SK-N-SH (cell line): ENCODE measurements at regions not wholly inside any gene's neighbourhood (a gene's known extent, or its start where the extent isn't known, plus 50 kb on each side); places are given as distances from the start of the nearest gene placed in this dataset.

Source experiments
- CTCF ChIA-PET: fragments of 300-600, 350-600 bp; formaldehyde crosslinking; extraction: SDS; loops from one replicate; lab custom pipeline; 2021; lab: Yijun Ruan, JAX
- POLR2A ChIA-PET: fragments of 350-600 bp; sonication (Branson Sonifier 250); formaldehyde crosslinking; extraction: SDS; loops from one replicate; lab custom pipeline; 2020; ENCODE audit warnings: antibody characterized with exemption, inconsistent platforms; lab: Yijun Ruan, JAX
- DNase-seq: peaks from one replicate; pipeline ENCODE4 v3.0.0; 2012
- H2AFZ ChIP-seq: fragments of 200-600 bp; sonication (generic); 2 replicates; pipeline ENCODE4 v1.8.1; 2016; ENCODE audit warnings: antibody characterized with exemption, mild to moderate bottlenecking, low read depth
- H3F3A ChIP-seq: fragments of 200-600 bp; sonication (generic); replicated peaks from 2 replicates; pipeline ENCODE3; 2016; ENCODE audit warnings: antibody characterized with exemption, mild to moderate bottlenecking; ENCODE audit not compliant: insufficient read depth
- H3K27ac ChIP-seq, 2 experiments: fragments of 200-500 bp in 1 of 2; fragments of 200-600 bp in 1 of 2; sonication (Bioruptor generic) in 1 of 2; sonication (generic), shearing (Covaris generic) in 1 of 2; 2 replicates each; pipeline versions ENCODE4 v1.5.1 to v1.6.1; 2014 to 2016; ENCODE audit warnings: low read depth in 2 of 2, inconsistent platforms in 1 of 2, low read length in 1 of 2, mild to moderate bottlenecking in 1 of 2, mixed read lengths in 1 of 2
- H3K27me3 ChIP-seq: fragments of 200-600 bp; sonication (generic), shearing (Covaris generic); 2 replicates; pipeline ENCODE4 v1.6.1; 2016; ENCODE audit warnings: mixed run types; ENCODE audit not compliant: insufficient read depth
- H3K36me3 ChIP-seq, 2 experiments: fragments of 200-500 bp in 1 of 2; fragments of 200-600 bp in 1 of 2; sonication (Bioruptor generic) in 1 of 2; sonication (generic) in 1 of 2; replicated peaks in 1 of 2; 2 replicates each; pipeline versions ENCODE3 to v1.5.1; 2014 to 2016; ENCODE audit warnings: low read length in 1 of 2, mild to moderate bottlenecking in 1 of 2; ENCODE audit not compliant: insufficient read depth in 2 of 2, control insufficient read depth in 1 of 2
- H3K4me1 ChIP-seq, 2 experiments: fragments of 200-500 bp in 1 of 2; fragments of 200-600 bp in 1 of 2; sonication (Bioruptor generic) in 1 of 2; sonication (generic), shearing (Covaris generic) in 1 of 2; 2 replicates each; pipeline versions ENCODE4 v1.5.1 to v1.6.1; 2014 to 2016; ENCODE audit warnings: low read depth in 1 of 2, low read length in 1 of 2, mixed run types in 1 of 2; ENCODE audit not compliant: insufficient read depth in 2 of 2, control insufficient read depth in 1 of 2
- H3K4me2 ChIP-seq: fragments of 200-600 bp; sonication (generic), shearing (Covaris generic); 2 replicates; pipeline ENCODE4 v1.6.1; 2017; ENCODE audit warnings: mixed run types
- H3K4me3 ChIP-seq, 2 experiments: fragments of 200-500 bp in 1 of 2; fragments of 200-600 bp in 1 of 2; sonication (Bioruptor generic) in 1 of 2; sonication (generic), shearing (Covaris generic) in 1 of 2; 2 replicates each; pipeline versions ENCODE4 v1.5.1 to v1.8.1; 2014 to 2016; ENCODE audit warnings: low read depth in 2 of 2, inconsistent platforms in 1 of 2, low read length in 1 of 2, mild to moderate bottlenecking in 1 of 2, mixed read lengths in 1 of 2, moderate library complexity in 1 of 2
- H3K79me2 ChIP-seq: fragments of 200-600 bp; sonication (generic); 2 replicates; pipeline ENCODE4 v1.8.1; 2017; ENCODE audit warnings: mild to moderate bottlenecking; ENCODE audit not compliant: insufficient read depth
- H3K9ac ChIP-seq: fragments of 200-600 bp; sonication (generic); 2 replicates; pipeline ENCODE4 v1.6.1; 2017; ENCODE audit warnings: mixed run types
- H3K9me2 ChIP-seq: fragments of 200-600 bp; sonication (generic); 2 replicates; pipeline ENCODE4 v1.6.1; 2017; ENCODE audit warnings: mixed run types
- H3K9me3 ChIP-seq: fragments of 200-600 bp; sonication (generic); 2 replicates; pipeline ENCODE4 v1.6.1; 2017; ENCODE audit warnings: mixed run types, mild to moderate bottlenecking, moderate library complexity
- H4K20me1 ChIP-seq: fragments of 200-600 bp; sonication (generic); 2 replicates; pipeline ENCODE4 v1.6.1; 2017; ENCODE audit warnings: mild to moderate bottlenecking, mixed run types; ENCODE audit not compliant: insufficient read depth
- CHD2 ChIP-seq: fragments of 150-350 bp; IDR thresholded peaks from 2 replicates; pipeline ENCODE4 v1.6.1; 2018; ENCODE audit warnings: low read length; ENCODE audit not compliant: partially characterized antibody
- CTCF ChIP-seq: fragments of 200-600 bp; sonication (generic); IDR thresholded peaks from 2 replicates; pipeline ENCODE4 v1.6.1; 2017; ENCODE audit warnings: antibody characterized with exemption, mild to moderate bottlenecking, moderate library complexity
- FOXM1 ChIP-seq: IDR thresholded peaks from 2 replicates; pipeline ENCODE4 v1.4.0; 2012; ENCODE audit warnings: low read depth, mild to moderate bottlenecking
- GABPA ChIP-seq: IDR thresholded peaks from 2 replicates; pipeline ENCODE4 v1.4.0; 2012; ENCODE audit warnings: low read depth, mild to moderate bottlenecking
- GATA2 ChIP-seq: sonication (generic); formaldehyde crosslinking; IDR thresholded peaks from 2 replicates; pipeline ENCODE4 v1.5.0; 2020; ENCODE audit warnings: mild to moderate bottlenecking, missing genetic modification reagents
- MAX ChIP-seq: IDR thresholded peaks from 2 replicates; pipeline ENCODE4 v1.4.0; 2012; ENCODE audit warnings: low read depth
- MEF2A ChIP-seq: IDR thresholded peaks from 2 replicates; pipeline ENCODE4 v1.4.0; 2012; ENCODE audit warnings: low read depth, borderline replicate concordance
- MXI1 ChIP-seq: IDR thresholded peaks from 2 replicates; pipeline ENCODE4 v1.6.1; 2012; ENCODE audit warnings: mild to moderate bottlenecking, low read depth, low read length, improper control_type of control experiment
- RAD21 ChIP-seq: IDR thresholded peaks from 2 replicates; pipeline ENCODE4 v1.6.1; 2012; ENCODE audit warnings: mild to moderate bottlenecking, low read length
- REST ChIP-seq: IDR thresholded peaks from 2 replicates; pipeline ENCODE4 v1.6.1; 2012; ENCODE audit warnings: mild to moderate bottlenecking, low read depth, low read length, moderate library complexity
- RFX5 ChIP-seq: IDR thresholded peaks from 2 replicates; pipeline ENCODE4 v1.6.1; 2012; ENCODE audit warnings: mild to moderate bottlenecking, improper control_type of control experiment, low read length
- RXRA ChIP-seq: IDR thresholded peaks from 2 replicates; pipeline ENCODE4 v1.4.0; 2012; ENCODE audit warnings: low read depth, mild to moderate bottlenecking, borderline replicate concordance
- SMC3 ChIP-seq: IDR thresholded peaks from 2 replicates; pipeline ENCODE4 v1.6.1; 2012; ENCODE audit warnings: low read depth, low read length, improper control_type of control experiment
- TCF12 ChIP-seq: IDR thresholded peaks from 2 replicates; pipeline ENCODE4 v1.4.0; 2012
- WGBS: methylation state at CpG from one replicate; pipeline ENCODE4 v1.1.6; 2017; ENCODE audit warnings: low lambda C conversion rate; 5-methylcytosine and 5-hydroxymethylcytosine counted together

- Histone ChIP-seq H3K4me1 (no peaks in the 10 kb centered on the region), H3K9me2 (no peaks in the 10 kb centered on the region), H3K27ac (no peak overlapping the region), H3K9ac (no peak overlapping the region), H3F3A (no peaks in the 10 kb centered on the region), H2AFZ (no peak overlapping the region), H3K4me2 (no peak overlapping the region), H3K4me3 (no peak overlapping the region), H4K20me1 (no peaks in the 10 kb centered on the region), H3K9me3 (0 out of 2 replicates have a peak, but pooled peaks cover 4% of the 10 kb centered on the region), H3K36me3 (no peaks in the 10 kb centered on the region), H3K79me2 (no peaks in the 10 kb centered on the region), H3K27me3 (no peaks in the 10 kb centered on the region)
- no peak for TF ChIP-seq GABPA
- WGBS: 83% methylated on average over 3 of the region's 3 CpGs
- DNase-seq: no peak
- ChIA-PET CTCF (interaction anchor here (1.0 kb wide), 1 partner anchor 15 kb away, joined by 3 read pairs; no protein-coding TSS in a partner anchor), POLR2A (no interaction called here)
Observed at GRCh38 chr4:114200026-114200425, 220.6 kb upstream of the ARSJ start.

- Histone ChIP-seq H3K9ac (no peak overlapping the region), H3F3A (no peaks in the 10 kb centered on the region), H3K79me2 (no peaks in the 10 kb centered on the region), H3K9me3 (no peaks in the 10 kb centered on the region), H2AFZ (no peak overlapping the region), H3K36me3 (no peaks in the 10 kb centered on the region), H3K4me1 (no peaks in the 10 kb centered on the region), H3K27ac (no peak overlapping the region), H3K27me3 (no peaks in the 10 kb centered on the region), H3K4me2 (no peak overlapping the region), H4K20me1 (no peaks in the 10 kb centered on the region), H3K4me3 (no peak overlapping the region), H3K9me2 (no peaks in the 10 kb centered on the region)
- CTCF ChIA-PET: no interaction called here
- no peak for DNase-seq
- TF ChIP-seq RFX5 (no peak), FOXM1 (no peak)
- WGBS: 97% methylated on average over 1 of the region's 1 CpG
- POLR2A ChIA-PET: no interaction called here
Observed at GRCh38 chr4:114205261-114205660, 225.8 kb upstream of the ARSJ start.

GRCh38 chr4:114208574-114209151 is 229.2 kb upstream of the ARSJ start:
- Histone ChIP-seq H3F3A (no peaks in the 10 kb centered on the region), H4K20me1 (no peaks in the 10 kb centered on the region), H3K9me2 (no peaks in the 10 kb centered on the region), H3K4me3 (no peak overlapping the region), H3K4me1 (no peaks in the 10 kb centered on the region), H3K4me2 (no peak overlapping the region), H3K27me3 (no peaks in the 10 kb centered on the region), H3K9ac (no peak overlapping the region), H3K9me3 (no peaks in the 10 kb centered on the region), H3K27ac (no peak overlapping the region), H3K36me3 (no peaks in the 10 kb centered on the region), H2AFZ (peak overlapping the region; percentile 7; the same call in 1 of the 2 replicates), H3K79me2 (no peaks in the 10 kb centered on the region)
- ChIA-PET CTCF (no interaction called here), POLR2A (no interaction called here)
- TF ChIP-seq CTCF (peak; percentile 14; the same call in 1 of the 2 replicates), TCF12 (no peak), REST (no peak), MAX (no peak), MXI1 (no peak), CHD2 (no peak), RFX5 (no peak), RXRA (0 out of 2 replicates have a peak, but pooled peaks have one; percentile 12), RAD21 (no peak), FOXM1 (no peak), SMC3 (no peak), GATA2 (CRISPR knock-in tag) (no peak), MEF2A (no peak)
- WGBS: 40% methylated on average over 3 of the region's 3 CpGs
- DNase-seq: no peak
